Lower leg skin (tissue), 4 donors: ENCODE measurements at regions not wholly inside any gene's neighbourhood (a gene's known extent, or its start where the extent isn't known, plus 50 kb on each side); places are given as distances from the start of the nearest gene placed in this dataset.
"Not testable (repeated sequence)": the region's sequence is repeated elsewhere in the genome, so short reads cannot be mapped to it uniquely, and the experiment has no call there.

ENCODE experiments used
- DNase-seq, 2 donors: peaks; one replicate each; pipeline ENCODE4 v3.0.0-alpha.2; 2019; ENCODE audit warnings: low spot score in 2 of 2
- H3K4me3 ChIP-seq: fragments of 200-600 bp; sonication (generic); 2 replicates; pipeline ENCODE4 v1.5.1; 2017; ENCODE audit warnings: mild to moderate bottlenecking, low read depth; ENCODE audit not compliant: poor library complexity, severe bottlenecking
- CTCF ChIP-seq, 3 donors: fragments of 450-650 bp; IDR thresholded peaks; one replicate each; pipeline ENCODE4 v1.5.1; 2016; ENCODE audit warnings: antibody characterized with exemption in 3 of 3, mild to moderate bottlenecking in 3 of 3, moderate library complexity in 2 of 3
- POLR2A ChIP-seq, 2 donors: fragments of 450-650 bp; IDR thresholded peaks; one replicate each; pipeline ENCODE4 v1.6.1; 2016 to 2017; ENCODE audit warnings: antibody characterized with exemption in 2 of 2, mild to moderate bottlenecking in 1 of 2, moderate library complexity in 1 of 2
- WGBS, 2 donors: methylation state at CpG; one replicate each; pipeline ENCODE4 v1.1.5; 2018; 5-methylcytosine and 5-hydroxymethylcytosine counted together
- intact Hi-C: fragments of 100-400 bp; cut with DNase I; formaldehyde crosslinking; loops from one replicate; pipeline ENCODE4 v1.15.0; 2023; ENCODE audit warnings: low total_unique reads

GRCh38 chr6:75020376-75020775 is 185.5 kb downstream of the COL12A1 start:
- DNase-seq, result no peak
- intact Hi-C loops, result no loop called here
- no peak overlapping the region for H3K4me3 ChIP-seq
- 61 to 64% methylated on average over 2 of the region's 2 CpGs for WGBS, 2 donors
- TF ChIP-seq POLR2A (IDR thresholded peaks at IDR 0.05) (no peak), CTCF (IDR thresholded peaks at IDR 0.05) (no peak)

- WGBS, 2 donors, result 64 to 87% methylated on average over 2 of the region's 2 CpGs
- intact Hi-C loops, result no loop called here
- H3K4me3 ChIP-seq, result no peak overlapping the region
- no peak for DNase-seq
- TF ChIP-seq CTCF (IDR thresholded peaks at IDR 0.05) (no peak), POLR2A (IDR thresholded peaks at IDR 0.05) (no peak)
Observed at GRCh38 chr6:75012018-75012417, 193.8 kb downstream of the COL12A1 start.

- intact Hi-C loops, DNase-seq, H3K4me3 ChIP-seq: not testable (repeated sequence)
- whole genome bisulfite sequencing, 2 donors, result 92 to 94% methylated on average over 8 of the region's 8 CpGs
Observed at GRCh38 chr6:75003984-75004383, 201.9 kb downstream of the COL12A1 start.

DNA sequence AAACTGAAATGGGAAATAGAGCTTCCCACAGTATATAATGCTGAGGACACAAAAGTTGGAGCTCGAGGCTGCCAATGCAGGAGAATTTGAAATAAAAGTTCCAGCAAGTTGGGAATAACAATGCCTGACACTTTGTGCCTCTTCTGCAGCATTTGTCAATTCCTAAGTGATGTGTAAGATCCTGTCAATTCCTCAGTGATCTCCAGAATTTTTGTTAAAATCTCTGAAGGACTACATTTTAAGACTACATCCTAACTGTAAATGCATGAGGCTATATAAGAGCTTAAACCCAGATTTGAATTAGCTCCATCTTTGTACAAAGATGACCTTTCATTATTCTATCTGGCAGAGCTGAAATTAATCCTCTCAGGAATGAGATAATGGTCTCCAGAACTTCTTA is 208.2 kb downstream of the COL12A1 start:
- intact Hi-C loops, result no loop called here
- no peak for TF ChIP-seq CTCF (IDR thresholded peaks at IDR 0.05)
- no peak for TF ChIP-seq POLR2A (IDR thresholded peaks at IDR 0.05)
- WGBS, 2 donors, result 79 to 89% methylated on average over 1 of the region's 1 CpG
- H3K4me3 ChIP-seq, result no peak overlapping the region
- no peak for DNase-seq

- intact Hi-C loops, result no loop called here
- no peak overlapping the region for H3K4me3 ChIP-seq
- no peak for TF ChIP-seq CTCF (IDR thresholded peaks at IDR 0.05)
- no peak for TF ChIP-seq POLR2A (IDR thresholded peaks at IDR 0.05)
- 50 to 71% methylated on average over 1 of the region's 1 CpG for WGBS, 2 donors
- no peak for DNase-seq
Observed at GRCh38 chr6:74993136-74993535, 212.7 kb downstream of the COL12A1 start.

- no peak for DNase-seq
- TF ChIP-seq POLR2A (IDR thresholded peaks at IDR 0.05), result no peak
- TF ChIP-seq CTCF (IDR thresholded peaks at IDR 0.05), result no peak
- intact Hi-C loops, result no loop called here
- WGBS, 2 donors, result 50 to 55% methylated on average over 3 of the region's 3 CpGs
- H3K4me3 ChIP-seq, result no peak overlapping the region
Observed at GRCh38 chr6:74991573-74992332, 214.1 kb downstream of the COL12A1 start.
